ENCODE measurements at regions not wholly inside any gene's neighbourhood (a gene's known extent, or its start where the extent isn't known, plus 50 kb on each side); places are given as distances from the start of the nearest gene placed in this dataset.
"Not testable (repeated sequence)": the region's sequence is repeated elsewhere in the genome, so short reads cannot be mapped to it uniquely, and the experiment has no call there.

DNA sequence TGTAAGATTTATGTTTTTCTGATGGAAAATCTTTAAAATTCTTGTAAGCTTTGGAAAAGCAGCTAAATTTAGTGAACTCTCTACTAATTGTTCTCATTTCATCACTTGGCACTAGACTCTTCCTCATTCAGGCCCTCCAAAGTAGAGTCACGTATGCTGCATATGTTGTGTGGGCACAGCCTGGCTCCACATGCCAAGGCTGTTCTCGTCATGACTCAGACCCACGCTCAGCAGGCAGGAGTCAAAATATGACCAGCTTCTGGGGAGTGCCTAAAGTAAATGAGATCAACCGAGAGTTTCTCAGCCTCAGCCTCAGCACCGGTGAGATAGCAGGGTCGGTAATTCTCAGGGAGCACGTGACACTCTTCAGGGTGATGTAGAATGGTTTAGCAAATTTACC lies 1672.9 kb downstream of the REEP3 start:
- Mint-ChIP-seq H3K9me3 (no peaks in the 10 kb centered on the region), H3K27me3 (no peaks in the 10 kb centered on the region), H3K27ac (no peak overlapping the region), H3K36me3 (no peaks in the 10 kb centered on the region), H3K4me3 (no peak overlapping the region), H3K4me1 (no peaks in the 10 kb centered on the region)
- no peak for ATAC-seq (ENCODE audit: low read depth)
- DNase-seq (ENCODE audit: low spot score in 2 of 2), result no peak

- Mint-ChIP-seq H3K4me3 (no peak overlapping the region), H3K36me3 (no peaks in the 10 kb centered on the region), H3K9me3 (no peaks in the 10 kb centered on the region), H3K27ac (no peak overlapping the region), H3K4me1 (no peaks in the 10 kb centered on the region), H3K27me3 (no peaks in the 10 kb centered on the region)
- no peak for DNase-seq (ENCODE audit: low spot score in 2 of 2)
- ATAC-seq (ENCODE audit: low read depth), result no peak
Measured at GRCh38 chr10:65194555-65194954, 1673.4 kb downstream of the REEP3 start.

GRCh38 chr10:65196111-65196510 lies 1674.9 kb downstream of the REEP3 start:
- Mint-ChIP-seq H3K27ac (no peak overlapping the region), H3K36me3 (no peaks in the 10 kb centered on the region), H3K27me3 (no peaks in the 10 kb centered on the region), H3K9me3 (no peaks in the 10 kb centered on the region), H3K4me3 (no peak overlapping the region), H3K4me1 (no peaks in the 10 kb centered on the region)
- ATAC-seq (ENCODE audit: low read depth), result no peak
- no peak for DNase-seq (ENCODE audit: low spot score in 2 of 2)

- Mint-ChIP-seq H3K36me3 (no peaks in the 10 kb centered on the region), H3K9me3 (no peaks in the 10 kb centered on the region), H3K4me3 (no peak overlapping the region), H3K27ac (no peak overlapping the region), H3K4me1 (no peaks in the 10 kb centered on the region), H3K27me3 (no peaks in the 10 kb centered on the region)
- ATAC-seq (ENCODE audit: low read depth), result no peak
- no peak for DNase-seq (ENCODE audit: low spot score in 2 of 2)
Measured at GRCh38 chr10:65197935-65198334, 1676.7 kb downstream of the REEP3 start.

DNA sequence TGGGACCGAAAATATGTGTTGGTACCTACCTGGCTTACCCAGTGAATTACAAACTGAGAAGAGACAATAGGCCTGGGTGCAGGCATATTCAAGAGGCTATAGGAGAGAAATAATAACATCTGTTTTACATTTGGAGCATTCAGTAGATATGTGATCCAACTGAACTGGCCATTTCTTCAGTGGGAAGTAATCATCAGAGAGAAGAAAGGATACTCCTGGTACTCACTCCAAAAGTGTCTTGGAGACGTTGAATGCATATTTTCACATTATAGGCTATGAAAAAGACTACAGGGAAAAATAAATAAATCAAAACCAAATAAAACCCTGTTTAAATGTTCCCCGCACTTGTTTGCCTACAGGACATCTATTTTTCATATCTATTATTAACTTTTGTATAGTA lies 1680.3 kb downstream of the REEP3 start:
- Mint-ChIP-seq H3K27me3 (no peaks in the 10 kb centered on the region), H3K4me3 (no peak overlapping the region), H3K9me3 (no peaks in the 10 kb centered on the region), H3K4me1 (no peaks in the 10 kb centered on the region), H3K36me3 (no peaks in the 10 kb centered on the region), H3K27ac (no peak overlapping the region)
- ATAC-seq (ENCODE audit: low read depth) (no peak), DNase-seq (ENCODE audit: low spot score in 2 of 2) (no peak)

DNA sequence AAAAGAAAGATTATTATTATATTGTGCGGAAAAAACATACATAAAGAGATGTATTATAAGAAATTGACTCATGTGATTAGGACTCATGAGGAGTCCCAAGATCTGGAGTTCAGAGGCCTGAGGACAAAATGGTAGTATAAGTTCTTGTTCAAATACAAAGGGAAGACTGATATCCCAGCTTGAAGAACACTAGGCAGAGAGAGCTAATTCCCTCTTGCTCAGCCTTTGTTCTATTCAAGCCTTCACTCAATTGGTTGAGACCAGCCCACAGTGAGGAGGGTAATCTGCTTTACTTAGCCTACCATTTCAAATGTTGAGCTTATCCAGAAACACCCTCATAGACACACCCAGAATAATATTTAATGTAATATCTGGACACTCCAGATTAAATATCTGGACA lies 1683.8 kb downstream of the REEP3 start:
- H3K27me3 Mint-ChIP-seq, result no peaks in the 10 kb centered on the region
- no peaks in the 10 kb centered on the region for H3K36me3 Mint-ChIP-seq
- H3K27ac Mint-ChIP-seq, result no peak overlapping the region
- ATAC-seq (ENCODE audit: low read depth) (no peak), DNase-seq (ENCODE audit: low spot score in 2 of 2) (no peak)
- no peaks in the 10 kb centered on the region for H3K9me3 Mint-ChIP-seq
- H3K4me3 Mint-ChIP-seq, result no peak overlapping the region
- no peaks in the 10 kb centered on the region for H3K4me1 Mint-ChIP-seq

DNA sequence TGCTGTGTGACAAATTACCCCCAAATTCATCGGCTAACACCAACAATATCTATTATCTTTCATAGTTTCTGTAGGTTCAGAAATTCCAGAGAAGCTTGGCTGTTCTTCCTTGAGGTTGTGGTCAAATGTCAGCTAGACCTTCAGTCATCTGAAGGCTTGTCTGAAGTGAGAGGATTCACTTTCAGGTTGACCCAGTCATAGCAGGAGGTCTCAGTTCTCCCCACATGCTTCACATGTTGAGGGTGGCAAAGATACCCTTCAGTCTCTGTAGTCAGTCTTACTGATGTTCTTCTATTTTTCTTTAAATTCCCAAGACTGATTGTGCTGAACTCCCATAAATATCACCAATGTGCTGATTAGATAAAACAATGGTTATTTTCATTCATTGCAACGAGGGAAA lies 1692.0 kb downstream of the REEP3 start:
- H3K36me3 Mint-ChIP-seq, result no peaks in the 10 kb centered on the region
- no peak overlapping the region for H3K27ac Mint-ChIP-seq
- ATAC-seq (ENCODE audit: low read depth), result no peak
- peaks cover 3% of the 10 kb centered on the region for H3K9me3 Mint-ChIP-seq
- no peaks in the 10 kb centered on the region for H3K27me3 Mint-ChIP-seq
- no peak overlapping the region for H3K4me3 Mint-ChIP-seq
- no peak for DNase-seq (ENCODE audit: low spot score in 2 of 2)
- no peaks in the 10 kb centered on the region for H3K4me1 Mint-ChIP-seq

DNA sequence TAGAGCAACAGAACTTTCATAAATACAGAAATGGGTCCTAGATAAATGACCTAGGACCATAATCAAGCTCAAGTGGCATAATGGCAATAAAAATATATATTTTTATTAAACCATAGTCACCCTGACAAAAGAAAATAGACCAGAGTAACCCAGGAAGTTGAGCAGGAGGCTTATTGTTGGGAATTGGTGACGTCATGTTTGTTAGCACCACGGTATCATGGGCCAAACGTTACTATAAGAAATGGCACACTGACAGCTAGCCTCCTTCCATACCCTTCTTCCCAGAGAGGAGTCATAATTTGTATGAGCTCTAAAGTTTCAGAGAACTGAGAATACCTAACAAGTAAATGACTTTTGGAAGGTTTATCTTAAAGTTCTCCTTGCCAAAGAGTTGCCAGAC lies 1698.2 kb downstream of the REEP3 start:
- no peak for DNase-seq (ENCODE audit: low spot score in 2 of 2)
- Mint-ChIP-seq H3K4me1 (no peaks in the 10 kb centered on the region), H3K27me3 (no peaks in the 10 kb centered on the region), H3K36me3 (no peaks in the 10 kb centered on the region), H3K9me3 (peaks cover 2% of the 10 kb centered on the region), H3K27ac (no peak overlapping the region), H3K4me3 (no peak overlapping the region)
- no peak for ATAC-seq (ENCODE audit: low read depth)

DNA sequence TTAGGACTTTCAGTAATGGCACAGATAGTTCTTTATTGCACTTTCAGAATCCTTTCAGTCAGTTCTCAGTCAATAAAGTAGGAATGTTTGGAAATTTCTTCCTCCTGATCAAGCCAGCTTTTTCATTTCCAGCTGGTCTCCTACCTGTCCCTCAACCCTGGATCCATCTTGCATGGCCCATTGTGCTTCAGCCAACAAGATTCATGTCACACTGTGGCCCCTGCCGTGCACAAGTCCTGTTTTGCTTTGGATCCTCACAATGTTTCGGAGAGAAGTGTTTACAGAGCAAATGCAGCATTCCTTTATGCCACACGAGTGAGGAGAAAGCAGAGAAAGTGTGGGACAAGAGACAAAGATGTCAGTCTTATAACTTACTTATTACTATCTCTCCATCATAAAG lies 1694.7 kb upstream of the LRRTM3 start:
- no peak overlapping the region for H3K27ac Mint-ChIP-seq
- no peaks in the 10 kb centered on the region for H3K36me3 Mint-ChIP-seq
- H3K4me1 Mint-ChIP-seq, result no peaks in the 10 kb centered on the region
- ATAC-seq (ENCODE audit: low read depth), result no peak
- H3K9me3 Mint-ChIP-seq, result peaks cover 2% of the 10 kb centered on the region
- H3K4me3 Mint-ChIP-seq, result no peak overlapping the region
- no peak for DNase-seq (ENCODE audit: low spot score in 2 of 2)
- no peaks in the 10 kb centered on the region for H3K27me3 Mint-ChIP-seq

GRCh38 chr10:65234261-65234660 lies 1691.6 kb upstream of the LRRTM3 start:
- no peaks in the 10 kb centered on the region for H3K36me3 Mint-ChIP-seq
- no peaks in the 10 kb centered on the region for H3K4me1 Mint-ChIP-seq
- no peak overlapping the region for H3K27ac Mint-ChIP-seq
- DNase-seq (ENCODE audit: low spot score in 2 of 2) (no peak), ATAC-seq (ENCODE audit: low read depth) (no peak)
- H3K4me3 Mint-ChIP-seq, result no peak overlapping the region
- H3K9me3 Mint-ChIP-seq, result peaks cover 5% of the 10 kb centered on the region
- H3K27me3 Mint-ChIP-seq, result no peaks in the 10 kb centered on the region

DNA sequence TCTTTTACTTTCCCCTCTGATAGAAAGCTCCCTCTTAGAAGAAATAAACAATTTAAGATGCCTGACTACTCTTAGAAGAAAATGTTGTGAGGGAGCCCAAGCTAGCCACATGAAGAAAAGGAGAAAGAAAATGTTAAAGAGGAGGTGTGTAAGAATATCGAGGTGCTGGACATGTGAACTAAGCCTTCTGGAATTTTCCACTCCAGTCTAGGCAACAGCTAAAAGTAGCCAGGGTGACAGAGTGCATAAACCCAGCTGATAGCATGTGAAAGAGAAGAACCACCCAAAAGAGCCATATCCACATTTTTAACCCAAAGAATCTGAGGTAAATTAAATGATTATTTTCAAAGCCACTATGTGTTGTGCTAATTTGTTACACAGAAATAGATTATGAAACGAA lies 1690.6 kb upstream of the LRRTM3 start:
- no peak for DNase-seq (ENCODE audit: low spot score in 2 of 2)
- Mint-ChIP-seq H3K4me1 (no peaks in the 10 kb centered on the region), H3K27ac (no peak overlapping the region), H3K36me3 (no peaks in the 10 kb centered on the region), H3K27me3 (no peaks in the 10 kb centered on the region), H3K9me3 (peaks cover 5% of the 10 kb centered on the region), H3K4me3 (no peak overlapping the region)
- no peak for ATAC-seq (ENCODE audit: low read depth)

DNA sequence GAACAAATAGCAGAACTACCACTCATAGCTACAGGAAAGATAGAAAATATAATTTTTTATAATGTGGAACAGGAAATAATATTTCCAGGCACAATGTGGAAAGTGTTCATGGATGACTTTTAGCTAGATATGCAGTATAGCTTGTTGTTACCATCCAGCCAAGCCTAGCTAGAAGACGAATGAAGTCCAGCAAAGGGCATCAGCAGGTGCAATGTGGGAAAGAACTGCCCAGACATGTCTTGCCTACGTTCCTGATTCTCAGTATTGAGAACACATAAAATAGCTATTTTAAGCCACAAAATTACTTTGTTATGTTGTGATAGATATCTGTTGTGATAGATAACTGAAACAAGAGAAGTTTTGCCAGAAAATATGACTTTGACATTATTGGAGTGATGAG lies 1690.0 kb upstream of the LRRTM3 start:
- ATAC-seq (ENCODE audit: low read depth) (no peak), DNase-seq (ENCODE audit: low spot score in 2 of 2) (no peak)
- Mint-ChIP-seq H3K4me1 (no peaks in the 10 kb centered on the region), H3K27ac (no peak overlapping the region), H3K4me3 (no peak overlapping the region), H3K36me3 (no peaks in the 10 kb centered on the region), H3K27me3 (no peaks in the 10 kb centered on the region), H3K9me3 (peaks cover 5% of the 10 kb centered on the region)

DNA sequence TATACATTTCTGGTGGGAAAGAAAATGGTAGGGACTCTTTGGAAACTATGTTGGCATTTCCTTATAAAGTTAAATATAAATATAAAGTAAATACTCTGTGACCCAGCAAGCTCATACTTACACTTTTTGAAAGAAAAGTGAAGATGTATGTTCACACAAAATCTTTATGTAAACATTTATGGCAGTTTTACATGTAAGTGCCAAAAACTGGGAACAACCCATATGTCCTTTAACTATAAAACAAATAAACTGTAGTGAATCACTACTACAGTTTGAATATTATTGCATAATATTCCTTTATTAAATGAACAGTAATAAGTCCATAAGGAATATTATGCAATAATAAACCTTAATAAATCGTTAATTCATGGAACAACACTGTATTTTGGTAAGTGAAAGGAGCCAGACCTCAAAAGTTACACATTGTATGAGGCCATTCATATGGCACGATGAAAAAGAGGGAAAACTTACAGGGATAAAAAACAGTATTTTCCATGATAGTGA lies 1660.3 kb upstream of the LRRTM3 start:
- Mint-ChIP-seq H3K4me3 (no peak overlapping the region), H3K36me3 (no peaks in the 10 kb centered on the region), H3K27me3 (no peaks in the 10 kb centered on the region), H3K27ac (no peak overlapping the region), H3K4me1 (no peaks in the 10 kb centered on the region), H3K9me3 (peaks cover 2% of the 10 kb centered on the region)
- ATAC-seq (ENCODE audit: low read depth) (no peak), DNase-seq (ENCODE audit: low spot score in 2 of 2) (no peak)

DNA sequence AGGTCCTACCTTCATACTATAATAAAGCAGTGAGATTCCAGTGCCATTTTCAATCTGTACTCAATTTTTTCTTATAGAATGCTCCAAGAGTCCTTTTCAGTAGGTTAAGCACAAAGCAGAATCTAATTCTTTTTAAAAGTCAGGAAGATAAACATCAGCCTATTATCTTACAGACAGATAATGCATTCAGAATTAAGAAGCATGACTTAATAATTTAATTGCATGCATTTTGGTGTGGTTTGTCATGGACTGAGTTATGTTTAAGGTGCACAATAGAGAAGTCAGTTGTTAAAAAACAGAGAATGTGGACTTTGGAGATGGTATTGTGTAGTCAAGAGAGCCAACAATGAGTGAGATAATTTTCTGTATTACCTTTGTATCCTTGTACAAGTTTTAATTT lies 1656.3 kb upstream of the LRRTM3 start:
- not testable (repeated sequence) for H3K4me1 Mint-ChIP-seq; ATAC-seq (ENCODE audit: low read depth); H3K36me3 Mint-ChIP-seq; H3K27ac Mint-ChIP-seq; DNase-seq (ENCODE audit: low spot score in 2 of 2); H3K9me3 Mint-ChIP-seq; H3K4me3 Mint-ChIP-seq; H3K27me3 Mint-ChIP-seq

DNA sequence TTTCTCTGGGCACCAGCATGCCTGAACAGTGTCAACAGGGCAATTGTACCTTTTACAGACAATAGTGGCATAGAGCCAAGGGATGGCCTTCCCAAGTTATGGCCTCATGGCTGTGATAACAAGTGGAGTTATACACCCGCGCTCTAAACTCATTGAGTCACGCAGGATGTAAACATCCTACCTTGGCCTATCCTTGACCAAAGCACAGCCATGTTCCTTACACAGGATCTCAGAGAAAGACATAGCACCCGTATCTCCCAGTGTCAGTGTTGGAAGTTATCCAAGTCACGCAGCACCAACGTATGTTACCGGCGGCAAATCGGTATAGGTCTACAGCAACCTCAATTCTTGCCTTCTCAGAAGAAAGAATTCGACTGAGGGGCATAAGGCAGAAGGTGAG lies 1654.9 kb upstream of the LRRTM3 start:
- no peaks in the 10 kb centered on the region for H3K36me3 Mint-ChIP-seq
- no peak overlapping the region for H3K27ac Mint-ChIP-seq
- H3K9me3 Mint-ChIP-seq, result peaks cover 5% of the 10 kb centered on the region
- H3K27me3 Mint-ChIP-seq, result no peaks in the 10 kb centered on the region
- no peak overlapping the region for H3K4me3 Mint-ChIP-seq
- ATAC-seq (ENCODE audit: low read depth) (no peak), DNase-seq (ENCODE audit: low spot score in 2 of 2) (no peak)
- no peaks in the 10 kb centered on the region for H3K4me1 Mint-ChIP-seq

DNA sequence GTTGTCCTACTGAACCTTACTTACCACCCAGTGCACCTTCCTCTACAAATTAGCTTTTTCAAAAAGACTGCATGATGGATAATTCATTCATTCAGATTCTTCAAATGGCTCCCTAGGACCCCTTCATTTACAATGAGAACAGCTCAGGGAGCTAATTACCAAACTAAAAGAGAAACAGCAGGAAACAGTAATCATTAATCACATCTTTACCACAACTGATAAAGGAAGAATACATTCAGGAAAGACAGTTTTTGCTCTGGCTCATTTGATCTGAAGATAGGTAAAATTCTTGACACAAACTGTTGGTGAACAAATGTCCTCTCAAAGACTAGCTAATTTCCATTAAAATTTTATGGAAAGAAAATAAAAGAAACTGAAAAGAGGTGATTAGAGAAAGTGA lies 1652.7 kb upstream of the LRRTM3 start:
- Mint-ChIP-seq H3K36me3 (no peaks in the 10 kb centered on the region), H3K4me1 (no peaks in the 10 kb centered on the region), H3K4me3 (no peak overlapping the region), H3K27me3 (no peaks in the 10 kb centered on the region), H3K27ac (no peak overlapping the region), H3K9me3 (peaks cover 5% of the 10 kb centered on the region)
- ATAC-seq (ENCODE audit: low read depth), result no peak
- no peak for DNase-seq (ENCODE audit: low spot score in 2 of 2)
